Loucy (cell line): ENCODE measurements at regions not wholly inside any gene's neighbourhood (a gene's known extent, or its start where the extent isn't known, plus 50 kb on each side); places are given as distances from the start of the nearest gene placed in this dataset.
"Not testable (repeated sequence)": the region's sequence is repeated elsewhere in the genome, so short reads cannot be mapped to it uniquely, and the experiment has no call there.

ENCODE experiments used
- H2AFZ ChIP-seq: fragments of 200-600 bp; sonication (generic); 2 replicates; pipeline ENCODE4 v1.6.0; 2016; ENCODE audit warnings: antibody characterized with exemption, mild to moderate bottlenecking, low read length, moderate library complexity
- H3F3A ChIP-seq: fragments of 200-600 bp; 2 replicates; pipeline ENCODE4 v1.6.0; 2016; ENCODE audit warnings: antibody characterized with exemption, low read depth, mild to moderate bottlenecking
- H3K27me3 ChIP-seq: fragments of 200-600 bp; sonication (generic); 2 replicates; pipeline ENCODE4 v1.6.1; 2014; ENCODE audit warnings: low read length, mild to moderate bottlenecking; ENCODE audit not compliant: insufficient read depth, poor library complexity, severe bottlenecking
- H3K36me3 ChIP-seq: fragments of 200-600 bp; sonication (generic); 2 replicates; pipeline ENCODE4 v1.6.1; 2016; ENCODE audit warnings: low read length; ENCODE audit not compliant: insufficient read depth
- H3K4me1 ChIP-seq: fragments of 200-600 bp; sonication (generic); 2 replicates; pipeline ENCODE4 v1.5.1; 2014; ENCODE audit warnings: low read length, mild to moderate bottlenecking; ENCODE audit not compliant: insufficient read depth, poor library complexity, severe bottlenecking
- H3K4me2 ChIP-seq: fragments of 200-600 bp; sonication (generic); 2 replicates; pipeline ENCODE4 v1.6.0; 2014; ENCODE audit warnings: antibody characterized with exemption, low read length, low read depth, mild to moderate bottlenecking; ENCODE audit not compliant: poor library complexity, severe bottlenecking
- H3K4me3 ChIP-seq: fragments of 200-600 bp; sonication (generic); 2 replicates; pipeline ENCODE4 v1.5.1; 2014; ENCODE audit warnings: low read length, mild to moderate bottlenecking, mixed read lengths; ENCODE audit not compliant: poor library complexity, severe bottlenecking
- H3K79me2 ChIP-seq: fragments of 200-600 bp; sonication (generic); 2 replicates; pipeline ENCODE4 v1.6.1; 2014; ENCODE audit warnings: low read length; ENCODE audit not compliant: insufficient read depth
- H3K9ac ChIP-seq: fragments of 200-600 bp; sonication (generic); 2 replicates; pipeline ENCODE4 v1.6.0; 2014; ENCODE audit warnings: mild to moderate bottlenecking, low read depth, low read length, moderate library complexity; ENCODE audit not compliant: poor library complexity, severe bottlenecking
- H3K9me2 ChIP-seq: fragments of 200-600 bp; sonication (generic); replicated peaks from 2 replicates; pipeline ENCODE4 v1.6.1; 2016; ENCODE audit warnings: low read depth, low read length, mixed read lengths
- H3K9me3 ChIP-seq: fragments of 200-600 bp; sonication (generic); 2 replicates; pipeline ENCODE4 v1.6.1; 2014; ENCODE audit warnings: mild to moderate bottlenecking, antibody characterized with exemption, low read length, low read depth; ENCODE audit not compliant: insufficient read depth
- H4K20me1 ChIP-seq: fragments of 200-600 bp; sonication (generic); 2 replicates; pipeline ENCODE4 v1.6.0; 2014; ENCODE audit warnings: antibody characterized with exemption, low read length, mild to moderate bottlenecking; ENCODE audit not compliant: insufficient read depth, poor library complexity, severe bottlenecking
- CTCF ChIP-seq: fragments of 200-600 bp; sonication (generic); conservative IDR thresholded peaks from 2 replicates; pipeline ENCODE4 v1.5.1; 2014; ENCODE audit warnings: mild to moderate bottlenecking, antibody characterized with exemption, low read length
- EZH2phosphoT487 ChIP-seq: fragments of 200-600 bp; IDR thresholded peaks from 2 replicates; pipeline ENCODE4 v1.6.1; 2018; ENCODE audit warnings: antibody characterized with exemption, mild to moderate bottlenecking, moderate library complexity, borderline replicate concordance

DNA sequence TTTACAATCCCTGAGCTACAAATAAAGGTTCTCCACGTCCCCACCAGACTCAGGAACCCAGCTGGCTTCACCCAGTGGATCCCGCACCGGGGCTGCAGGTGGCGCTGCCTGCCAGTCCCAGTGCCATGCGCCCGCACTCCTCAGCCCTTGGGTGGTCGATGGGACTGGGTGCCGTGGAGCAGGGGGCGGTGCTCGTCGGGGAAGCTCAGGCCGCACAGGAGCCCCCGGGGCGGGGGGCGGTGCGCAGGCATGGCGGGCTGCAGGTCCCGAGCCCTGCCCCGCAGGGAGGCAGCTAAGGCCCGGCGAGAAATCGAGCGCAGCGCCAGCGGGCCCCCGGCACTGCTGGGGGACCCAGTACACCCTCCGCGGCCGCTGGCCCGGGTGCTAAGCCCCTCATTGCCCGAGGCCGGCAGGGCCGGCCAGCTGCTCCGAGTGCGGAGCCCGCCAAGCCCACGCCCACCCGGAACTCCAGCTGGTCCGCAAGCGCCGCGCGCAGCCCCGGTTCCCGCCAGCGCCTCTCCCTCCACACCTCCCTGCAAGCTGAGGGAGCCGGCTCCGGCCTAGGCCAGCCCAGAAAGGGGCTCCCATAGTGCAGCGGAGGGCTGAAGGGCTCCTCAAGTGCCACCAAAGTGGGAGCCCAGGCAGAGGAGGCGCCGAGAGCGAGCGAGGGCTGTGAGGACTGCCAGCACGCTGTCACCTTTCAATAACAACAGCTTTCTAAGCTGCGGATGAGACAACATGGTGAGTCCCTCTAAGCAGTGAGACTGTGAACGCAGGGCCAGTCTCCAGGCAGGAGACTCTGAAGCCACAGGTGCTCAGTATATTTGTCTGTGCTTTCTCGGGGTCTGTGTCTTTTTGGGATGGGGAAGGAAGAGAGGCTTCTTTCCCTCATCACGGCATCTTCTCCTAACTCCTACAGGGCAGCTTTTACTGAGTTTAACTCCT is 161.5 kb downstream of the NR2F2 start:
- Histone ChIP-seq H3K4me2 (peak overlapping the region; percentile 67), H3K4me3 (peak overlapping the region; percentile 52), H3K4me1 (peaks cover 19% of the 10 kb centered on the region)
- not testable (repeated sequence) for H3K36me3 ChIP-seq, H3K79me2 ChIP-seq, H4K20me1 ChIP-seq, H3K27me3 ChIP-seq, H3K9me2 ChIP-seq, H3F3A ChIP-seq, H3K9ac ChIP-seq, H3K9me3 ChIP-seq, H2AFZ ChIP-seq

DNA sequence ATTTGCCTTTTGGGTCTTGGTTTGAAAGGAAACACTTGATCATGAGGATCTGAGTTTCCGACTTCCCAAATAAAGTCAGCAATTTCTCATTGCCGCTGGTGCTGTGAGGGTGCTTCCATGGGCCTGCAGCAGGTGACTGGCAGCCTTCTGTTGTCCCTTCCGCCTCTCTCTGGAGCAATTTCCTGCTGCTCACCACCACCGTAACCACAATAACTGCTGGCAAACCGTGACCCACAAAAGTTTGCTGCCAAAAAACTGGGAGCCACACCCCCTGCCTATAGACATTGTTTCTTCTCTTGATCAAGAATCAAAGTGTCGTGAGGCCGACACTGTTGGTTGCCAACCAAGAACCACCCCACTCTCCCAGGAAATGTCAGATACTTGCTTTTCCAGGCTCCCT is 164.0 kb downstream of the NR2F2 start:
- peak overlapping the region; percentile 64 for H3K4me3 ChIP-seq
- H3K9ac ChIP-seq: peak overlapping the region; percentile 67
- no peaks in the 10 kb centered on the region for H3K36me3 ChIP-seq
- TF ChIP-seq CTCF (no peak), EZH2phosphoT487 (no peak)
- no peaks in the 10 kb centered on the region for H3K9me2 ChIP-seq
- peaks cover 19% of the 10 kb centered on the region for H3K4me1 ChIP-seq
- H3K4me2 ChIP-seq: peak overlapping the region; percentile 70
- no peaks in the 10 kb centered on the region for H3K9me3 ChIP-seq
- H2AFZ ChIP-seq: no peak overlapping the region
- H3K79me2 ChIP-seq: no peaks in the 10 kb centered on the region
- H3K27me3 ChIP-seq: no peaks in the 10 kb centered on the region
- H3F3A ChIP-seq: no peaks in the 10 kb centered on the region
- no peaks in the 10 kb centered on the region for H4K20me1 ChIP-seq

DNA sequence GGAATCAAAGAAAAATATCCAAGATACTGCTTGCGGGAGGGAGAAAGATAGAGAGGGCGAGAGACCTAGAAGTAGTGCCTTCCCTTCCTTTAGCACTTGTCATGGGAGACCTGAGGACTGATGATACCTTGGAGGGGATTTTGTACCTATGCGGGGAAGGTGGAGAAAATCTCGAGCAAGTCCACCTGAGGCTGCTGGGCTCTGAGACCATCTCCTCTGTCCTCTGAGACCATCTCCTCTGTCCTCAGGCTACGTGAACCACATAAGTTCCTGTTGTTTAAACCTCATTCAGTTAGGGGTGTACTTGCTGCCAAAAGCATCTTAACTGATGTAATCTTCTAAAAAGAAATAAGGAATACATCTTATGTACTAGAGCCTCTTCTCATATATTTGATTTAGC is 164.9 kb downstream of the NR2F2 start:
- H2AFZ ChIP-seq: 0 out of 2 replicates have a peak overlapping the region, but pooled peaks have one; percentile 32

More for the DNA sequence above, 164.9 kb downstream of the NR2F2 start:
- H3K36me3 ChIP-seq: no peaks in the 10 kb centered on the region
- H3K79me2 ChIP-seq: no peaks in the 10 kb centered on the region
- TF ChIP-seq CTCF: no peak
- no peak for TF ChIP-seq EZH2phosphoT487
- peak overlapping the region; percentile 64 for H3K4me3 ChIP-seq
- peak overlapping the region; percentile 70 for H3K4me2 ChIP-seq
- H3K9ac ChIP-seq: peak overlapping the region; percentile 67
- no peaks in the 10 kb centered on the region for H3F3A ChIP-seq
- peaks cover 22% of the 10 kb centered on the region for H3K4me1 ChIP-seq
- H3K9me3 ChIP-seq: no peaks in the 10 kb centered on the region
- H4K20me1 ChIP-seq: no peaks in the 10 kb centered on the region
- H3K27me3 ChIP-seq: no peaks in the 10 kb centered on the region
- no peaks in the 10 kb centered on the region for H3K9me2 ChIP-seq
